GM21360 (cell line): ENCODE measurements at regions not wholly inside any gene's neighbourhood (a gene's known extent, or its start where the extent isn't known, plus 50 kb on each side); places are given as distances from the start of the nearest gene placed in this dataset.

Experiments
- ATAC-seq: cut with Tn5 transposase; IDR thresholded peaks from one replicate; pipeline ENCODE4 v1.9.1; 2021; ENCODE audit warnings: mild to moderate bottlenecking, moderate library complexity; ENCODE audit not compliant: unreplicated experiment

- ATAC-seq, result no peak
Measured at GRCh38 chr11:121950160-121950559, 165.9 kb downstream of the BLID start.

DNA sequence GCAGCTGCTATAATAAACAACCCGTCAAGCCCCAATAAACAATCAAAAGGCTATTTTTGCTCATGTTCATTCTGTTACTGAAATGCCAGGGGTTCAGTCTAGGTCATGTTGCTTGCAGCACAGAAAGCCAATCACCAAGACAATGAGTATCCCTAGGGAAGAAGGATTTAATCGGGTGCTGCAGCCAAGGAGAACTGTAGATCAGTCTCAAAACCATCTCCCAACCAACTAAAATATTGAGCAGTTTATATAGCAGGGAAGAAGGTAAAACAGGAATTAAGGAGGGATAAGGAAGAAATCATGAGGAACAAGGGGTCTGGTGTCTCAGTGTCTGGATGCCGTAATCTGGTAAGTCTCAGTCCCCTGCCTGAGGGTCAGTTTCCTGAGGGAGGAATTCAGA is 169.5 kb downstream of the BLID start:
- ATAC-seq, result no peak

- ATAC-seq, result no peak
Measured at GRCh38 chr11:121944556-121945230, 171.3 kb downstream of the BLID start.

- no peak for ATAC-seq
Measured at GRCh38 chr11:121938076-121938475, 177.9 kb downstream of the BLID start.

GRCh38 chr11:121936781-121937447 is 179.1 kb downstream of the BLID start:
- no peak for ATAC-seq

GRCh38 chr11:121936370-121936769 is 179.6 kb downstream of the BLID start:
- ATAC-seq, result no peak

DNA sequence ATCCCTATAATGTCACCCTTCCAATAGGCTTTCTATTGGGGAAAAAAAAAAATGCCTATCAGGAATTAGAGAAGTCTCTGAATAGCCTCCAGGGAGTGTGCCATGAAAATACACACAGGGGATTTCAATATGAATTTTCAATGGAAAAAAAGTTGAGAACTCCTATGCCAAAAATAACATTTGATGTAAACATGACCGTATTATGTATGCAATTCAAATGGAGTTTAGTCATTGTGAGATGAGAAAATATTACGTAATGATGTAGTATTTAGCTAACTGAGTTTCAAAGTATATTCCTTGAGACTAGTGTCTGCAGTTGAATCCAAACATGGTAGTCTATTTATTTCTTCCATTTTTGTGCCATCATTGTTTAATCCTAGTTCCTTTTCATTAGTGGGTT is 182.3 kb downstream of the BLID start:
- no peak for ATAC-seq

- ATAC-seq, result no peak
Measured at GRCh38 chr11:121933294-121933693, 182.7 kb downstream of the BLID start.

DNA sequence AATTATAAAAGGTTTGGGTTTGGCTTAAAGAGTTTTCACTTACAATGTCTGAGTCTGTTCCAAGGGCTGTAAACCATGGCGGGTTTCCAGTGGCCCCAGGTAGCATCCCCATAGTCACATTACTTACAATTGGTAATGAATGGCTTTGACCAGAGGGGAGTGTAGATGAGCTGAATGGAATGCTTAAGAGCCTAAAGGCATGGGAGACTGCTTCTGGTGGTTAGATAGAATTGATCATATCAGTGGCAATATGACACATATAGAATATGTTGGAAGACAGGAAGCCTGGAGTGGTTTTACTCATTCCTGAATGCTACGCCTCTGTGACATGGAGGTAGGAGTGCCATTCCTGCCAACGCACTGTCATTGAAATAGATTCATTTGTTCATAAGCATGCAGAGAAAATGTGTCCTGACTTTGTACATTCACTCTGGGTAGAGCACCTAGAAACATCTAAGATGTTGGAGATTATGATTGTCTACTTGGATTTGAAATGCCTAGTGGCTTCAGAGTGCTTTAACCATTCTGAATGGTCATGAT is 183.3 kb downstream of the BLID start:
- no peak for ATAC-seq

GRCh38 chr11:121931748-121932352 is 184.2 kb downstream of the BLID start:
- ATAC-seq, result no peak

- ATAC-seq, result no peak
Measured at GRCh38 chr11:121931121-121931520, 184.9 kb downstream of the BLID start.

- ATAC-seq, result no peak
Measured at GRCh38 chr11:121930004-121930965, 185.7 kb downstream of the BLID start.

GRCh38 chr11:121929581-121929980 is 186.4 kb downstream of the BLID start:
- ATAC-seq, result no peak

DNA sequence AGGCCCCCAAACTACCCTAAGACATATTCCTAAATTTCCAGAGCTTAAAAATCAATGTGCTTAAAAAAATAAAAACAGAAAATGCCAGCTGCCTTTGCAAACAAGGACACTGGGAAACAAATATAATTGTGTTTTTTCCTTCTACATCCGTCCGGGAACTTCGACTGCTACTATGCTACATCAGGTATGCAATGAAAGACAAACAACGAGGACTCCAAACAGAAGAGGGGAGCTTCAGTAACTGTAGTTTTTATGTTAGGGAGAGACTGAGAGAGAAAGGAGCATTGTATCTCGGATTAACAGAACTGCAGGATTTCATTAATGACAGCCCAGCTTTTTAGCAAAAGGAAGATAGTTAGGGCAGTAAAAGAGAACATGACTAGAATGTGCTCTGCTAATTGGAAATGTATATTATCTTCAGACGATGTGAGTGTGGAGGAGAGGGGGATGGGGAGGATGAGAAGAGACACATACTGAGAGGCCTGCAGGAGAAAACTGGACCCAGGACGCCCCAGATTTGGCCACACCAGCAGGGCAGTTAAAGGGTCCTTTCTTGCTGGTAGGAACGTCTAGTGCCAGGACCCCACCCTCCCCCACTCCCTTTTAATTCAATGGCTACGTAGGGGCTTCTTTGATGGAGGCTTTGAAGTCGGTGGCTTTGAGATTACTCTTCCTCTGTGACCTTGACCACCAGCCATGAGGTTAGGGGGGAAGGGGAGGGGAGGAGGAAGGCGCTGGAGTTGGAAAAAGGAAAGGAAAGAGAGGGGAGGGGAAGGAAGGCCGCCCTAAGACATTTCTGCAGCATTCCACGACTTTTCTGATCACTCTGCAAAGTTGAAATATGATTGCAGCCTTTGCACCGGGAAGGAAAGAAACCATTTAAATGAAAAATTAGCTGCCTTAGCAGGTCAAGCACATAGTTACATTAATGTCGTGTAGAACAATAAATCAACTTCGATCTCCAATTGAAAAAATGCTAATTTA is 187.1 kb downstream of the BLID start:
- ATAC-seq, result no peak

DNA sequence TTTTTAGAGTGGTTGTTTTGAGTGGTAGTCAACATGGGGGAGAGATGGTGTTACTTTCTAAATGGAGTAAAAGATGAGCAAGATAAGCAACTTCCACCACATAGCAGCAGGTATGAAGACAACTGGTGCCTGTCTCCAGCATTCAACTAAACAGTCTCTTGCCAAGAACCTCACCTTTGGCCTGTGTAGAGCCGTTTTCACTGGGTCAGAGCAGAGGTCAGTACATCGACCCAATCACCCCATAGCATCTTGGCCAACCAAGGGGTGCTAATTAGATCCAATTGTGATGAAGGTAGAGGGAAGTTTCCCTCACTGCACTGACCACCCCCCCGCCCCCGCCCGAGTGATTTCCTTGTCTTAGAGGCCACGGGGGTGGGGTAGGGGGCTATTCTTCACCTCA is 188.2 kb downstream of the BLID start:
- no peak for ATAC-seq

DNA sequence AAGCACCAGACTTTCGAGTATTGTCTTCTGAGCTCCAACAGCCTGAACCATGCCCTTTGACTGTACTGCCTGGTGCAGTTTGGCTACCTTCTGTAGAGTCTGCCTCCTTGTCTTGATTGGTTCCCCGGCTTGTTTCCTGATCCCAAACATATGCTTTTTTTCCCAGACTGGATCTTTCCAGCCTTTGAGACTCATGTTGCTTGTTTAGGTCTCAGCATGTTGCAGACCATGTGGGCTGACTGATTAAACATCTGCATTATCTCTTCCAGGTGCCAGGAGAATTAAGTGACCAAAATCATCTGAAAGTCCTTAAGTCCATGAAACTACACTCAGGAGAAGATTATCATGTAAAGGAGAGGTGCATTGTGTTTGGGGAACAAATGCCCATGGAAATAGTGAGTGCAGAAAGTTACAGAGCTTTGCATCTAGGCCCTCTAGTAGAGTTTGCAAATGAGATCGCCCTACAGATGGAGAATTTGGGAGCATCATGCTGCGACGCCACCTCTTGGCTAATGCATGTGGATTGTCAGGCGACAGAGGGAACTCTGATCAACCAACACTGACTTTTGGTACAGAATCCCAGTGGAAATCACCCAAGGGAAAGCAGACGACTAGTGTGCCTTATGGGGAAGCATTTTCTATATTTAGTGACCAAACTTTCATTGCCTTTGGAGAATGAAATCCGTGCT is 188.8 kb downstream of the BLID start:
- no peak for ATAC-seq

GRCh38 chr11:121924191-121924590 is 191.8 kb downstream of the BLID start:
- no peak for ATAC-seq

DNA sequence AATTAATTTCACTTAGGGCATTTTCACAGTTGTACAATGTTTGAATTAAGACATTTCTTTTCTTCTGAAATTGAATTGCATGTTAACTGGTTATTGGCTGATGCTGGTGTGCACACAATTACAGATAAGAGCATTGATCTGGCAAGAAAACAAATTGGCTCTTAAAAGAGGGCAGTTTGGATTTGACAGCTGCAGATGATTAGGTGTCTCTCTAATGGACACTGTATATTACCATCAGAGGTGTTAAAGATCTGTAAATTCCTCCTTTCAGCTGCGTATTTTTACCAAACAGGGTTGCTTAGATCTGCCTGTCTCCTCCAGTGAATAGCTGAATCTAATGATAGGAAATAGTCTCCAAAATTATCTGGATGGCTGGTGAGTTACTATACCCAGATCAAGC is 198.5 kb downstream of the BLID start:
- no peak for ATAC-seq

DNA sequence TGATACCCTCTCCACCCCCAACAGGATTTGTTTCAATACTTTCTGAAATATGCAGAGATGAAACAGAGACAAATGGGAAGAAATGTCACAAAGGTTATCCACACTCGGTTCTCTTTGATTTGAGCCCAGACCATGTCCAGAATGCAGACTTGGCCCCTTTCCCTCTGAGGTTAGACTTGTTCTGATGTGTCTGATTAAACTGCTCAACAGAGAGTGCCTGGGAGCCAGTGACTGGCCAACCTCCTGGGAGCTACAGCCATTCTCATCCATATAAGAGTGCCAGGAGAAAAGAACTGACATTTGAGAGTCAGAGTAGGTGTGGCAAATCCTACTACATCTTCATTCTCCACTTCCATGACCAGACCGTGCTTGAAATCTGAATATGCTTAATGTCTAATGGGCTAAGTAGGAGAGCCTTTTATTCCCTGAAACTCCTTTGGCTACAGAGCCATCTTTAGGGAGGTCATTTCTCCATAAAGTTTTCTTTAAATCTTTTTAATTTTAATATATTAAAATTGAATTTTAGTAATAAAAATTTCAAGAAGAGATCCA is 201.4 kb downstream of the BLID start:
- no peak for ATAC-seq
